GM18868 (cell line): ENCODE measurements at regions not wholly inside any gene's neighbourhood (a gene's known extent, or its start where the extent isn't known, plus 50 kb on each side); places are given as distances from the start of the nearest gene placed in this dataset.
A peak's percentile ranks its signal among the peaks of the same experiment; 100 is the strongest.

ENCODE experiments used
- ATAC-seq: cut with Tn5 transposase; IDR thresholded peaks from one replicate; pipeline ENCODE4 v1.9.1; 2021; ENCODE audit warnings: mild to moderate bottlenecking, moderate library complexity; ENCODE audit not compliant: unreplicated experiment

DNA sequence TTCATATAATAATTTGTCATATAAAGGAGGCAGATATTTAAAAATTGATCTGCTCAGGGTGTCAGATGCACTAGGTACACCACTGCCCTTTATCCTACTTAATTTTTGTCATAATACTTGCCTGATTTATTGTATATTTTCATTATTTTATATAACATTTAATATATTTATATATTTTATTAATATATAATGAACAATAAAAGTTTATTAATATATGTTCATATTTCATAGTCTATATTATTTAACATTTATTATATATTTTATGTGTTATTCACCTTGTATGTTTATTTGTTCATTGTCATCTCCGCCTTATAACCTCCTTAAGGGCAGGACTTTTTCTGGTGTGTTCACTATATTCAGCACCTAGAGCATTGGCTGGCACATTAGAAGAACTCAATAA is 232.4 kb upstream of the AMIGO2 start:
- no peak for ATAC-seq

DNA sequence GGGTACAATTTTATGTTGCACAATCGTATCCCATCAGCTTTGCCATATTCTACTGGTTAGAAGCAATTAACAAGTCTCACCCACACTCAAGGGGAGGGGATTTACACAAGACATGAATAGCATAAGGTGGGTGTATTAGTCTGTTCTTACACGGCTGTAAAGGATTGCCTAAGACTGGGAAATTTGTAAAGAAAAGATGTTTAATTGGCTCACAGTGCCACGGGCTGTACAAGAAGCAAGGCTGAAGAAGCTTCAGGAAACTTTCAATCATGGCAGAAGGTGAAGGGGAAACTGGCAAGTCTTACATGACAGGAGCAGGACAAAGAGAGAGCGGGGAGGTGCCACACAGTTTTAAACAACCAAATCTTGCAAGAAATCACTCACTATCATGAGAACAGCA is 231.8 kb upstream of the AMIGO2 start:
- no peak for ATAC-seq

DNA sequence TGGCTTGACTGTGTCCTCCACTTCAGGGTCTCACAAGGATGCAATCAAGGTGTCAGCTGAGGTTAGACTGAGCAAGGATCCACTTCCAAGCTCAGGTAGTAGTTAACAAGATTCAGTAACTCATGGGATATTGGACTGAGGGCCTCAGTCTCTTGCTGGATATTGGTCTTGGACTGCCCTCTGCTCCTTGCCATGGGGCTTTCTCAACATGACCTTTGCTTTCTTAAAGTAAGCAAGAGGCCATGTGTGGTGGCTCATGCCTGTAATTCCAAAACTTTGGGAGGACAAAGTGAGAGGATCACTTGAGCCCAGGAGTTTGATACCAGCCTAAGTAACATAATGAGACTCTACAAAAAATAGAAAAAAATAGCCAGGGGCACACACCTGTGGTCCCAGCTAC is 231.3 kb upstream of the AMIGO2 start:
- ATAC-seq: no peak

DNA sequence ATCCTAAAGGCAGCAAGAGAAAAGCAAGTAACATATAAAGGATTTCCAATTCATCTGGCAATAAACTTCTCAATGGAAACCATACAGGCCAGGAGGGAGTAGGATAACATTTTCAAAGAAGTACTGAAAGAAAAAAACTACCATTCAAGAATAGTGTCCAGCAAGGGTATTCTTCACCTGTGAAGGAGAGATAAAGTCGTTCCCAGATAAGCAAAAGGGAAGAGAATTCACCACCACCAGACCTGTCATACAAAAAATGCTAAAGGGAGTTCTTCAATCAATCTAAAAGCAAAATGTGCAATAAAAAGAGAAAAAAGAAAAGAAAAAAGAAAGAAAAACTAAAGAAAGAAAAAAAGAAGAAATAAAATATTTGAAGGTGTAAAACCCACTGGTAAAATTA is 228.9 kb upstream of the AMIGO2 start:
- ATAC-seq: no peak

DNA sequence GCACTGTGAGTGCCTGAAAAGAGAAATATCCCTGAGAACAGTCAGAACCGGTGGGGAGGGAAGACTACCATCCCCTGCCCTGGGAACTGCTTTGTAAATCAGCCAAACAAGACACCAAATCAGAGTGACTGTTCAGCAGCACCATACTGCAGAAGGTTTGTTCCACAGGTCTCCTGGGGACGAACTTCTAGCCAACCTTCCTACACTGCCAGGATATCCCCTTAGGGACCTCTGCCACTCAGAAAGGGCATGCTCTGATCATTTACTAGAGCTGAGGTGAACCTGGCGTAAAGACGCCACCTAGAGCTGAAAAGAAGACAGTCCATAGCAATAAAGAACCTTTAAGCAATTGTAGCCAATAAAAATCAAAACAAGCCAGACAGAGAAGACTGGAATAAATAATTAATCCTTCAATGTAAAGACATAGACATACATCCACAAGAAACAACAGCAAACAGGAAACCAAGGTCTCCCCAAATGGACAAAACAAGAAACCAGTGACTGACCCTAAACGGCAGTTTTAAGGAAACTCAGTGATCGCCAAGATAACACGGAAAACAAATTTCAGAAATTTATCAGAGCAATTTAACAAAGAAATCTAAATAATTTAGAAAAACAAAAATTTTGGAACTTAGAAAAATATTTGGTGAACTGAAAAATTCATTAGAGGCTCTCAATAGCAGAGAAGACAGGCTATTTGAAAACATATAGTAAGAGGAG is 228.1 kb upstream of the AMIGO2 start:
- peak; percentile 86 for ATAC-seq

DNA sequence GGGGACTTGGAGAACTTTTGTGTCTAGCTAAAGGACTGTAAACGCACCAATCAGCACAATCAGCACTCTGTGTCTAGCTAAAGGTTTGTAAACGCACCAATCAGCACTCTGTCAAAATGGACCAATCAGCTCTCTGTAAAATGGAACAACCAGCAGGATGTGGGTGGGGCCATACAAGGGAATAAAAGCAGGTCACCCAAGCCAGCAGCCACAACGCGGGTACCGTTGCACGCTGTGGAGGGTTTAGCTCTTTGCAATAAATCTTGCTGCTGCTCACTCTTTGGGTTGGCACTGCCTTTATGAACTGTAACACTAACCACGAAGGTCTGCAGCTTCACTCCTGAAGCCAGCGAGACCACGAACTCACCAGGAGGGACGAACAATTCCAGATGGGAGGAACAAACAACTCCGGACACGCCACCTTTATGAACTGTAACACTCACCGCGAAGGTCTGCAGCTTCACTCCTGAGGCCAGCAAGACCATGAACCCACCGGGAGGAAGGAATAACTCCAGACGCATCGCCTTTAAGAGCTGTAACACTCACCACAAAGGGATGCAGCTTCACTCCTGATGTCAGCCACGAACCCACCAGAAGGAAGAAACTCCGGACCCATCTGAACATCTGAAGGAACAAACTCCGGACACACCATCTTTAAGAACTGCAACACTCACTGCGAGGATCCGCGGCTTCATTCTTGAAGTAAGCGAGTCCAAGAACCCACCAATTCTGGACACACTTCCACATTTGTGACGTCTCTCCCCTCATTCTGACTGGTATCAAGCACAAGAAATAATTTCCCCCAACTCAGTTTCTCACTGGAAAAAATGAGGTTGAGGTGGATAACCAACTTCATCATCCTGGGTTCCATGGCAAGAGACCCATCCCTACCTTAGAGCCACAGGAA is 227.3 kb upstream of the AMIGO2 start:
- peak; percentile 15 for ATAC-seq

DNA sequence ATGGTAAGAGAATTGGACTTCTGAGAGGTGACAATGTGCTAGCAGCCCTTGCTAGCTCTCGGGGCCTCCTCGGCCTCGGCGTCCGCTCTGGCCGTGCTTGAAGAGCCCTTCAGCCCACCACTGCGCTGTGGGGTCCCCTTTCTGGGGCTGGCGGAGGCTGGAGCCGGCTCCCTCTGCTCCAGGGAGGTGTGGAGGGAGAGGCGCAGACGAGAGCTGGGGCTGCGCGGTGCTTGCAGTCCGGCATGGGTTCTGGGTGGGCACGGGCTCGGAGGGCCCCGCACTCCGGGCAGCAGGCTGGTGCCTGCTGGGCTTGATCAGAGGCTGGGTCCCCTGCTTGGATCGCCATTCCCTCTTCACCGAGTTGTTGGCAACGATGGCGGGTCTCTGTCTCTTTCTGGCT is 226.4 kb upstream of the AMIGO2 start:
- ATAC-seq: no peak

DNA sequence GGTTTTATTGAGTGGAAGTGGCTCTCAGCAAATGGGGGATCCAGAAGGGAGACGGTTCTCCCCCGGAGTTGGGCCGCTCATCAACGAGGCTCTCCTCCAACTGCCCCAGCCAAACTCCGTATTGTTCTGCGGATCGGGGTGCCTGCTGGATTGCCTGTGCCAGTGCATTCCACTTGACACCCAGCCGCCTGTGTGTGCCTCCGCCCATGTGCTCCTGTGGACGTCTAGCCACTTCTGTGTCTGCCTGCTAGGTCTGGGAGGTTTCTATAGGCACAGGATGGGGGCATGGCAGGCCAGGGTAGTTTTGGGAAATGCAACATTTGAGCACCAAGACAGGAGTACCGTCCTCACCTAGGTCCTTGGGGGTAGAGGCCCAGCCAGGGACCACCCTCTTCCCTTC is 225.7 kb upstream of the AMIGO2 start:
- ATAC-seq: no peak

DNA sequence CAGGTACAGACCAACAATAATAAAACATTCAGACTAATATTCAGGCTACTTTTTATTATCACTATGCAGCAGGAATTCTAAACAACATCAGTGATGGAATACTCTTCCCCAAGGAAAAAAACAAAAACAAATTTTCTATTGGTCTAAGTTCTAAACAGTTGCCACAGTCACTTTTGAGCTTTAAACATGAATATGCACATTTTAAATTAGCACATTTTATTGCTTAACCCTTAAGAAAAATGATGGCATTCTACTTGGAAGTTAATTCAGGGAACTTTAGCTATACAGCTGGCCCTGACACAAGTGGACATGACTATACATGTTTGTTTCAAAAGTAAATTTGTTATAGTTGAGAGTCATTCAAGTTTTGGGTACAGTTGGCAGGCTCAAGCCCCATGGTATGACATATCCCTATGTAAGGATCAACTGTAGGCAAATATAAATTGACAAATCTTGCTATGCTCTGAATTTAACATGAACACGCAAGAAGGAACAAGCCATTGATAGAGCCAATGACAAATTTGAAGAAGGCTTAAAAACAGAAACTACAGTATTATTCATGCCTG is 224.3 kb upstream of the AMIGO2 start:
- no peak for ATAC-seq

DNA sequence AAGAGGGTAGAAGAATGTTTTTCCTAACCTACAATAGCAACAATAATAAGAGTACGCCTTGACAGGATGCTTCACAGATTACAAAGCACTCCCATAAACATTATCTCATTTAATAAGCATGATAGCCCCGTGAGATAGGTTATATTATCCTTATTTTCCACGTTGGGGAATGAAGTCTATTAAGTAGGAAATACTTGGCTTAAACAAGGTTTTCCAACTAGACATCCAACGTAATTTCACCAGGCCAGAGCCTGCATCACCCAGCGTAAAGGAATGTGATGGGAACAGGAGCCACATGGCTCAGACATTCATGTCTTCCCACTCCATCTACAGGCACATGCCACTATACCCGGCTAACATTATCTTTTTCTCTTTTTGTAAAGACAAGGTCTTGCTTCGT is 223.4 kb upstream of the AMIGO2 start:
- ATAC-seq: no peak

DNA sequence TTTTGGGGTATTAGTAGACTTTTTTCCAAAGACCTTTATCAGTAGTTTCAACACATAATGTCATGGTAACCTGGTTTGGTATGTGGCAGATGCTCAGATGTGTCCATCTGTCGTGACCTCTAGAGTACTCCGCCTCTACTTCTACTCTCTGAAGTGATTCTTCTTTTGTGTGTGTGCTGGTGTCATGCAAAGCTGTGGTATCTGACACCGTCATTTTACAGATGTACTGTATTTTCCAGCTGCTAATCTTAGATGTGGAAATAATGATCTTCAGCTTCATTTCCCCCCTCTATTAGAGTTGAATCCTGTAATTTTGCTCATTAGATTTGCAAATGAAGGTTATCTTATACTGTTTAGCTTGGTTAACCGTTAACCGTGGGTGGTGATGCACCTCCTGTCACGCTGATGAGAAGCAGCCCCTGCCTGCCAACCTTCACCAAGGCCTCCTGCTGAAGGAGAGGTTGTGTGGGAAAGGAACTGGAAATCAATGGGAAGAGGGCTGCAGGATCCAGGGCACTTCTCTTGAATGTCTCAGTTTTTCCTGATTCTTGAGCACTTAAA is 222.4 kb upstream of the AMIGO2 start:
- ATAC-seq: peak; percentile 52

DNA sequence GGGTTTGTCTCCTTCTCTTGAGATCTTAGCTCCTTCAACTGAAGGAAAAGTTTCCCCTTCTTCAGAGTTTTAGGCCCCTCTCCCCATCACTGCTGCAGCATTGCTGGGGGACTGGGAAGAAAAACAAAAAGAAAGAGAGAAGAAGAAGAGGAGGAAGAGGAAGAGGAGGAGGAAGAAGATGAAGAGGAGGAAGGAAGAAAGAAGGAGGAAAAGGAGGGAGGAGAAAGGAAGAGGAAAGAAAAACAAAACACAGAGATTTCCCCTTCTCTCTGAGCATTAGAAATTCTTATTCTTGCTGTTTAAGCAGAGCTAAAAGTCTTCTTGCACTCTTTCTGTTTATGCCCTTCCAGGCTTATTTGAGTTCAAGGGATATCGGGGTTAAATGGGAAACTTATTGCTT is 219.8 kb upstream of the AMIGO2 start:
- no peak for ATAC-seq

DNA sequence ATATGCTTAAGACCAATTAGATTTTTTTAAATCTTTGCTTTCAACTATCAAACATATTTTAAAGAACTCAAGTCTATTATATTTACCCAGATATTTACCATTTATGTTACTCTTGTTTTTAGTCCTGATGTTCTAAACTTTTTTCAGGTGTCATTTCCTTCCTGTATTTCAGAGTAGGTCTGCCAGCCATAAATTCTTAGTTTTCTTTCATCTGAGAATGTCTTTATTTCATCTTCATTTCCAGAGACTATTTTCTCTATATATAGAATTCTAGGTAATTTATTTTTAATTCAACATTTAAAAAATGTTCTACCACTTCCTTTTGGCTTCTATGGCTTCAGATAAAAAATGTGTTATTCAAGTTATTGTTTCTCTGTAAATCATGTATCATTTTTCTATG is 218.2 kb upstream of the AMIGO2 start:
- ATAC-seq: no peak

DNA sequence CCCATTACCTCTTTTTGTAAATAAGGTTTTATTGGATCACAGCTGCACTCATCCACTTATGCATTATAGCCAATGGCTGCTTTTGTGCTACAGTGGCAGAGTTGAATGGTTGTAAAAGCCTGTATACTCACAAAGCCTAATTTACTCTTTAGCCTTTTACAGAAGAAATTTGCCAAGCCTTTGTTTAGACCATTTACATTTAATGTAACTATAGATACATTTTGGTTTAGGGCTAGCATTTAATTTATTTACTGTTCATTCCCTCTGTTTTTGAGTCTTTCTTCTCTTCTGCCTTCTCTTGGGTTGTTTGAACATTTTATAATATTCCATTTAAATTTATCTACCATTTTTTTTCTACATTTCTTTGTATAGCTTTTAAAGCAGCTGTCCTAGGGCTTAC is 217.1 kb upstream of the AMIGO2 start:
- ATAC-seq: no peak

DNA sequence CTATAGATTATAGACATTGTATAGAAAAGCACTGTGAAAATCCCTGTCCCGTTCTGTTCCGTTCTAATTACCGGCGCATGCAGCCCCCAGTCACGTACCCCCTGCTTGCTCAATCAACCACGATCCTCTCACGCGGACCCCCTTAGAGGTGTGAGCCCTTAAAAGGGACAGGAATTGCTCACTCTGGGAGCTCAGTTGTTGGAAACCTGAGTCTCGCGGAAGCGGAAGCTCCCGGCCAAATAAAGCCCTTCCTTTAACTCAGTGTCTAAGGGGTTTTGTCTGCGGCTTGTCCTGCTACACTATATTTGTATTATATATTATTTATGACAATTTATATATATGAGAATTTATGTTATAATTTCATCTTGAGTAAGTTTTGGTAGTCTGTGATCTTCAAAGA is 213.6 kb upstream of the AMIGO2 start:
- no peak for ATAC-seq

DNA sequence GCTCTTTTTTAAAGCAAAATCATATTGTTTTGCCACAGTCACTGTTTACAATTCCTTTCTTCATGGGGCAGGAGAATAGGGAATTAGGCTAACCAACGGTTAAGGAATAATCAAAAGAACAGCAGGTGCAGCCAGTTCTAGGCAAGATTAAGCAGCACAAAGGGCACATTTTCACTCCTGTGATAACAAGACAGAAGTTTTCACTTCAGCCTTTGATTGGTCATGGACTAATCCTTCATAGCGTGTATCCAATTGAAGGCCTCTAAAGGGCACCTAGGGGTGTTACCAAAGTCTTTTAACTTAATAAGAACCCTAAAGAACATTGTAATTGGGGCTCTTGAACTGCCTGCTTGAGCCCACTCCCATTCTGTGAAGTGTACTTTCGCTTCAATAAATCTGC is 206.9 kb upstream of the AMIGO2 start:
- ATAC-seq: no peak
